Activated CD8-positive, alpha-beta memory T cell treated with anti-CD3 and anti-CD28 coated beads for 36 hours (primary cell): ENCODE measurements at regions not wholly inside any gene's neighbourhood (a gene's known extent, or its start where the extent isn't known, plus 50 kb on each side); places are given as distances from the start of the nearest gene placed in this dataset.

ENCODE experiments used
- CTCF ChIA-PET: fragments of 350-600 bp; sonication (Branson Sonifier 250); formaldehyde crosslinking; loops from one replicate; lab custom pipeline; 2021; ENCODE audit warnings: antibody characterized with exemption; lab: Charles Lee
- POLR2A ChIA-PET: fragments of 350-600 bp; sonication (Branson Sonifier 250); formaldehyde crosslinking; loops from one replicate; lab custom pipeline; 2021; ENCODE audit warnings: antibody characterized with exemption; lab: Charles Lee

DNA sequence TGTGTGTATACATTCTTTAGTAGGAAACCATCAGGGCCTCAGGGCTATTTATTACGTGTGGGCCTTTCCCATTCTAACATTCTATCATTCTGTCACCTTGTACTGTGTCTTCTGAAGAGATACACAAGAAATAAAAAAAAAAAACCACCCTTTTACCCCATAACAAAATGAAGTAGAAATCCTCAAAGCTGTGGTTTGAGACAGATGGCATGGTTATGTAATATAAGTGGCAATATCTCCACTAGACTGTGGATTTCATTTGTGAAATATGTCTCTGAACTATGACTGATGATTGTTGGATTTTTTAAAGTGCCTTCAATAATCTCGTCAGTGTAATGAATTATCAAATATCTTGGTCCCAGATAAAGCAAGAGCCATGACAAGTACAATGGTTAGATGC lies 150.0 kb upstream of the BLID start:
- CTCF ChIA-PET: no interaction called here
- POLR2A ChIA-PET: no interaction called here

- ChIA-PET POLR2A (no interaction called here), CTCF (no interaction called here)
Measured at GRCh38 chr11:122264121-122264520, 148.1 kb upstream of the BLID start.

DNA sequence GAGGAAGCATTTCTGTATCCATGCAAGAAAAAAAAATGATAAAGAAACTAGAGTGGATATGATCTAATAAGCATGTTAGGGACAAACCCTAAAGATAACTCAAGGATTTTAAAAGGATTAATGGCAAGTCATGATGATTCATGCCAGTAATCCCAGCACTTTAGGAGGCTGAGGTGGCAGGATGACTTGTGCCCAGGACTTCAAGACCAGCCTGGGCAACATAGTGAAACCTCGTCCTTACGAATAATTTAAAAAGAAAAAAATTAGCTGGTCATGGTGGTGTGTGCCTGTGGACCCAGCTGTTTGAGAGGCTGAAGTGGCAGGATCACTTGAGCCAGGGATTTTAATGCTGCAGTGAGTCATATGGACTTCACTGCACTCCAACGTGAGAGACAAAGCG lies 145.5 kb upstream of the BLID start:
- POLR2A ChIA-PET: no interaction called here

DNA sequence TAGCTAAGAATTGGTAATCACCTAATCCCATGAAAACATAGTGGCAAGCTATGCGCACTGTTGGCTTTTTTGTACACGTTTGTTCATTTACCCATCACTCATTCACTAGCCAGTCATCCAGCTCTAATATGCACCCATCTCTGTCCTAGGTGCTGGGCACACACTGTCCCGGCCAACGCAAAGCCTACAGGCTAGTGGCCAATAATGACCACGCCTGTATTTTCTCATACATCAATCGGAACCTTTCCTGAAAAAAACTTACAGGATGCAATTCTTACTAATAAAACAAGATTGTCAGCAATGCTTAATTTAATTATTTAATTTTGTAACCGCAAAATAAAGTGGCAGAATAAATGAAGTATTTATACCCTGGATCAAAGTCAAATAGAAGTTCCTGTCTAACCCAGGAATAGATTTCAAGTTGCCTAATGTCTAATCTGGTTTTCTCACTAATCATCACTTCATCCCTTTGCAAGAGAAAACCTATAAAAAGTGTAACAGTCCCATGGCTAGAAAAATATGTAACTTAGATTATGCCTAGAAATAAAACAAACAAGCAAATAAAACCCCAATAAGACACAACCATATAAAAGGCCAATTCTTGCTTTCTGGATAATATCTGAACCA lies 143.3 kb upstream of the BLID start:
- CTCF ChIA-PET: no interaction called here
- POLR2A ChIA-PET: no interaction called here

More for the DNA sequence above, 145.5 kb upstream of the BLID start:
- CTCF ChIA-PET: no interaction called here

DNA sequence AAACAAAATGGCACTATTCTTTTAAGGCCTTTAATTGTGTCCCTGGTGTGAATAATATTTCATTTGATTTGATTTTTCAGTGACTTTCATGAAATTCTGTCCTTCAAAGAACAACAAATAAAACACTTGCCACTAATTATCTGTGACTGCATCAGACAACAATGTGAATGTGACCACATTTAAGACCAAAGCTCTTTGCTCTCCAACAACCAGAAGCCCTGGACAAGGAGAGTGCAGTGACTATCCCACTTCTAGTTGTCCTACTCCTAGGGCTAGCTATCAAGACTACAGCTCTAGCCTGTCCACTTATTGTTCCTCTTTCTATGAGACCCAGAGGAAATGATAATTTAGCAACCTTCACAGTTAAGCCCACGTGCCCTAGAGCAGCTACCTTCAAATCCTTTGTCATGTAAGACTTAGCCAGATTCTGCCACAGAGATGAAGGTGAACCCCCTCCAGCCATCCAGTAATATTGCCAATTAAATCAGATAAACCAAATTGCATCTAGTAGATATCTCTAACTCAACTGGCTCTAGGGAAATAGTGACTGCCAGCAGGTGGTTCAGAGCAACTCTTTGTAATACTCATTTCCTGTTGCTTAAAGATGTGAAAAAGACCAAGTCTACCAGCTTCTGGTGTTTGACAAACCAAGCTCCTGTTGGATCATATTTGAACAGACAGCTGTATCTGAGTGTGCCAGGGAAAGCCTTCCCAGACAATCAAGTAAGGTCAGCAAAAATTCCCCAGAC lies 142.6 kb upstream of the BLID start:
- ChIA-PET CTCF (no interaction called here), POLR2A (no interaction called here)

GRCh38 chr11:122253589-122254231 lies 137.7 kb upstream of the BLID start:
- ChIA-PET POLR2A (no interaction called here), CTCF (no interaction called here)

GRCh38 chr11:122248939-122249338 lies 132.9 kb upstream of the BLID start:
- POLR2A ChIA-PET: no interaction called here
- CTCF ChIA-PET: no interaction called here

GRCh38 chr11:122248131-122248530 lies 132.1 kb upstream of the BLID start:
- ChIA-PET CTCF (no interaction called here), POLR2A (no interaction called here)

GRCh38 chr11:122246874-122247273 lies 130.9 kb upstream of the BLID start:
- POLR2A ChIA-PET: no interaction called here
- CTCF ChIA-PET: no interaction called here

- ChIA-PET POLR2A (no interaction called here), CTCF (no interaction called here)
Measured at GRCh38 chr11:122242731-122243130, 126.7 kb upstream of the BLID start.

DNA sequence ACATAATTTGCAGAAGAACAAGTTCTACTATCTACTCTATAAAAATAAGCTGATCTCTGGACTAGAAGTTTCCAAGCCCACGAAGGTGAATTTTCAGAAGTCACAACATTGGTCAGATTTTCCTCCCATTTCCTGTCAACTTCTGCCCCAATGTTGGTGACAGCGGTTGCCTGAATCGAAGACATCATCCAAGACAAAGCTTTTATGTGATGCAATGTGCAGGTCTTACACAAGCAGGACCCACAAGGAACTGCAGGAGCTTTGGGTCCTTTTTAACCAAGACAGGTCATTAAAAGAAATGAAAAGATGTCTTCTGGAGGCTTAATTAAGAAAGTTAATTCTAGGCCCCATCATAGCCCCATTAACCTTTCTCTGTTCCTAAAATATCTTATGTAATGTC lies 125.6 kb upstream of the BLID start:
- ChIA-PET CTCF (no interaction called here), POLR2A (no interaction called here)

- ChIA-PET POLR2A (no interaction called here), CTCF (no interaction called here)
Measured at GRCh38 chr11:122240638-122241037, 124.6 kb upstream of the BLID start.

DNA sequence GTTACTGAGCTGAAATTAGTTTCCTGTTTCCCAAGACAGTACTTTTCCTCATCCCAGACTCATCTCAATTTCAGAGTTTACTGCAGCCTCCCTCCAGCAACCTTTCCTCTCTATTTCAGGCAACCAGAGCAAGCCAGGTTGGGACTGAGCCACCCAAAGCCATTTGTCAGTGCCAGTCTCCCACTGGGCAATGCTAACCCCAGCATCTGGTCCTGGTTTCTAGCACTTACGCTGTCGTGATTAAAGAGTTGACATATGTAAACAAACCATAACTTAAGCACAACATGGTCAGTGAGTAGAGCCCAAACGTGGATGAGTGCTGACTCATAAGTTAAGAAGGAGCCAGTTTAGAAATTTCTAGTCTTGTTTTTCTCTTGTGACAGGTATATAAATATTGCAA lies 119.6 kb upstream of the BLID start:
- ChIA-PET POLR2A (no interaction called here), CTCF (no interaction called here)

DNA sequence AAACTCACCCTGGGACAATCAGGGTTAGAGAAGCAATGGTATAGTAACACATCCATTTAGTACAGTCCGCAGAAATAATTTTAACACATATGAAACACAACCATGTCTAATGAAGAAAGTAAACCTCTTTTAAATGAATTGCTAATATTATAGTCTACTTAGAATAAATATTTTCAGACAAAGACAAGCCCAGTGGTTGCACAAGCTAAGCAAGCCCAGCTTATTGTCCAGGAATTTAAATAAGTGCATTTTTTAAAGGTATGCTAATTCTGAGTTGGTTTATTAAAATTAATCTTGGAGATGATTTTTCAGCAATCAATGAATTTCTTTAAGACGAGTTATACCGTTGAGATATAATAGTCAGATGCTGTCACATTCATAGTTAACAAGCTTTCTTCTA lies 118.8 kb upstream of the BLID start:
- ChIA-PET CTCF (no interaction called here), POLR2A (no interaction called here)

DNA sequence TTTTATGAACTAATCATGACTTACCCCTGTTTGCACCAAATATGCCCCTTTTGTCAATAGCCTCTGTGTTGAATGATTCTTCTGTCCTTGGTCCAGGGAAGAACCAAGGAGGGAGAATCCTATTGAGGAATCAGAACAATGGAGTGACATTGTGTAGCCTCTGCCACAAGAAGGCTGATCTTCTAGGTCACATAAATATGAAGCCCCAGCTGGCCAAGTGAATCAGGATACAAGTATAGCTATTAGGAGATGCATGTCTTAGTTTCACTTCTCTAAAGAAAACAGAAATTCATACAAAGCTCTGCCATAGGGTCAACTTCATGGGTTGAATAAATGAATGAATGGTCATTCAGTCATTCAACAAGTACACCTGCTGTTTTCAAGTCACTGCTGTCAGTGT lies 118.2 kb upstream of the BLID start:
- ChIA-PET POLR2A (no interaction called here), CTCF (no interaction called here)

DNA sequence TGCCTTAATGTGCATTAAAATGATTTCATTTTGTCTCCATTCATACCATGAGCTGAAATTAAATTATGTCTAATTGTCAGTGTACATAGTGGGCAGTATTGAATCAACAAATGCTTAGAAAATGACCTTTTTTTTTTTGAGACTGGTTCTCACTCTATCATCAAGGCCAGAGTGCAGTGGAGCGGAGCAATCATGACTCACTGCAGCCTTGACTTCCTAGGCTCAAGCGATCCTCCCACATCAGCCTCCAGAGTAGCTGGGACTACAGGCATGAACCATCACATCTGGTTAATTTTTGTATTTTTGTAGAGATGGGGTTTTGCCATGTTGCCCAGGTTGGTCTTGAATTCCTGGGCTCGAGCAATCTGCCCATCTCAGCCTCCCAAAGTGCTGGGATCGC lies 117.0 kb upstream of the BLID start:
- ChIA-PET CTCF (no interaction called here), POLR2A (no interaction called here)

DNA sequence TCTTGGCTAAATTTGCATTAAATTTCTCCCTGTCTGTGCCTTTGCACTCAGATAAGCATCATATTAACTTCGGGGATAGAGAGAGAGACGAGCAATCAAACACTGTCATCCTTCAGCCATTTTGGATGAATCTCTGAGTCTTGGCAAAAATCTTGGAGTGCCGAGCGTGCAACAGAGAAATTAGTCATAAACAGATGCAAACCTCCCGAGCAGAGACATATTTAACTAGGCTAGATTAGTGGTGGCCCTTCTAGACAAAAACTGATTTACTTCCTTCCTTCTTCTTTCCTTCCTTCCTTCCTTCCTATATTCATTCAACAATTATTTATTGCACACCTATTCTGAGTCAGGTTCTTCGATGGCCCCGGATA lies 114.4 kb upstream of the BLID start:
- CTCF ChIA-PET: no interaction called here
- POLR2A ChIA-PET: no interaction called here

- CTCF ChIA-PET: no interaction called here
- POLR2A ChIA-PET: no interaction called here
Measured at GRCh38 chr11:122229481-122230384, 113.7 kb upstream of the BLID start.

GRCh38 chr11:122229078-122229477 lies 113.1 kb upstream of the BLID start:
- CTCF ChIA-PET: no interaction called here
- POLR2A ChIA-PET: no interaction called here

- POLR2A ChIA-PET: no interaction called here
Measured at GRCh38 chr11:122226810-122227379, 110.9 kb upstream of the BLID start.

More at GRCh38 chr11:122226810-122227379, 110.9 kb upstream of the BLID start:
- CTCF ChIA-PET: no interaction called here
